ENCODE measurements at regions not wholly inside any gene's neighbourhood (a gene's known extent, or its start where the extent isn't known, plus 50 kb on each side); places are given as distances from the start of the nearest gene placed in this dataset.

GRCh38 chr18:59980188-59980637, 80.4 kb downstream of the PMAIP1 start (continued):
- TF ChIP-seq CTCF (CRISPR knock-in tag; IDR thresholded peaks at IDR 0.05): no peak
- no peak for TF ChIP-seq USF2 (IDR thresholded peaks at IDR 0.05; ENCODE audit: low read depth, low read length)
- TF ChIP-seq USF2 (CRISPR knock-in tag; IDR thresholded peaks at IDR 0.05; ENCODE audit: borderline replicate concordance): no peak
- no peak for TF ChIP-seq JUNB (CRISPR knock-in tag; IDR thresholded peaks at IDR 0.05; ENCODE audit: borderline replicate concordance)
- TF ChIP-seq ZNF335 (CRISPR knock-in tag; IDR thresholded peaks at IDR 0.05): no peak
- no peak for TF ChIP-seq ZBTB44 (CRISPR knock-in tag; IDR thresholded peaks at IDR 0.05)
- TF ChIP-seq FOSL1 (CRISPR knock-in tag; IDR thresholded peaks at IDR 0.05; ENCODE audit: borderline replicate concordance): no peak
- TF ChIP-seq ZNF558 (CRISPR knock-in tag; IDR thresholded peaks at IDR 0.05; ENCODE audit: borderline replicate concordance): no peak
- no peak for TF ChIP-seq KDM6A (CRISPR knock-in tag; IDR thresholded peaks at IDR 0.05; ENCODE audit: low read depth)
- no peak for TF ChIP-seq ATF6 (CRISPR knock-in tag; conservative IDR thresholded peaks at IDR 0.05)
- no peak for TF ChIP-seq PBX2 (CRISPR knock-in tag; IDR thresholded peaks at IDR 0.05)
